AG09319 (cell line): ENCODE measurements at regions not wholly inside any gene's neighbourhood (a gene's known extent, or its start where the extent isn't known, plus 50 kb on each side); places are given as distances from the start of the nearest gene placed in this dataset.

Experiments
- DNase-seq: peaks from one replicate; pipeline ENCODE4 v3.0.0-alpha.2; 2010; ENCODE audit warnings: low read depth; ENCODE audit errors: extremely low read depth
- TF ChIP-seq, protein P1 (sequence below): IDR thresholded peaks from 2 replicates; pipeline ENCODE4 v1.5.1; 2011; ENCODE audit warnings: low read depth, mild to moderate bottlenecking, inconsistent platforms, low read length, moderate library complexity

DNA sequence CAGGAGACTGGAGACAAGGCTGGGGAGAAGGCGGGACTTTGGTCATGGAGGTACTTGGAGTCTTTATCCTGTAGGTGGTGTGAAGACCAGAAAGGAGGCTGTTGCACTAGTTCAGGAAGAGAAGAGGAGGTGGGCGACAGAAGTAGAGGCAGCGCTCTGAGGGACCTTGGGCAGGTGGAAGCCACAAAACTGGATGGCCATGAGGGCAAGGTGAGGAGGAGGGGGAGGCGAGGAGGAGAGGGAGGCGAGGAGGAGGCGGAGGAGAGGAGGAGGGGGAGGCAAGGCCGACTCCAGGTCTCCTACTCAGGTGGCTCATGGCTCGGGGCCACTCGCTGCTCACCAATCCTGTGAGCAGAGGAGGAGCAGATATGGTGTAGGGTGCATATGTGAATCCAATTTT is 125.6 kb downstream of the RPLP1 start:
- TF ChIP-seq, protein P1, sequence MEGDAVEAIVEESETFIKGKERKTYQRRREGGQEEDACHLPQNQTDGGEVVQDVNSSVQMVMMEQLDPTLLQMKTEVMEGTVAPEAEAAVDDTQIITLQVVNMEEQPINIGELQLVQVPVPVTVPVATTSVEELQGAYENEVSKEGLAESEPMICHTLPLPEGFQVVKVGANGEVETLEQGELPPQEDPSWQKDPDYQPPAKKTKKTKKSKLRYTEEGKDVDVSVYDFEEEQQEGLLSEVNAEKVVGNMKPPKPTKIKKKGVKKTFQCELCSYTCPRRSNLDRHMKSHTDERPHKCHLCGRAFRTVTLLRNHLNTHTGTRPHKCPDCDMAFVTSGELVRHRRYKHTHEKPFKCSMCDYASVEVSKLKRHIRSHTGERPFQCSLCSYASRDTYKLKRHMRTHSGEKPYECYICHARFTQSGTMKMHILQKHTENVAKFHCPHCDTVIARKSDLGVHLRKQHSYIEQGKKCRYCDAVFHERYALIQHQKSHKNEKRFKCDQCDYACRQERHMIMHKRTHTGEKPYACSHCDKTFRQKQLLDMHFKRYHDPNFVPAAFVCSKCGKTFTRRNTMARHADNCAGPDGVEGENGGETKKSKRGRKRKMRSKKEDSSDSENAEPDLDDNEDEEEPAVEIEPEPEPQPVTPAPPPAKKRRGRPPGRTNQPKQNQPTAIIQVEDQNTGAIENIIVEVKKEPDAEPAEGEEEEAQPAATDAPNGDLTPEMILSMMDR, result no peak
- DNase-seq, result no peak

DNA sequence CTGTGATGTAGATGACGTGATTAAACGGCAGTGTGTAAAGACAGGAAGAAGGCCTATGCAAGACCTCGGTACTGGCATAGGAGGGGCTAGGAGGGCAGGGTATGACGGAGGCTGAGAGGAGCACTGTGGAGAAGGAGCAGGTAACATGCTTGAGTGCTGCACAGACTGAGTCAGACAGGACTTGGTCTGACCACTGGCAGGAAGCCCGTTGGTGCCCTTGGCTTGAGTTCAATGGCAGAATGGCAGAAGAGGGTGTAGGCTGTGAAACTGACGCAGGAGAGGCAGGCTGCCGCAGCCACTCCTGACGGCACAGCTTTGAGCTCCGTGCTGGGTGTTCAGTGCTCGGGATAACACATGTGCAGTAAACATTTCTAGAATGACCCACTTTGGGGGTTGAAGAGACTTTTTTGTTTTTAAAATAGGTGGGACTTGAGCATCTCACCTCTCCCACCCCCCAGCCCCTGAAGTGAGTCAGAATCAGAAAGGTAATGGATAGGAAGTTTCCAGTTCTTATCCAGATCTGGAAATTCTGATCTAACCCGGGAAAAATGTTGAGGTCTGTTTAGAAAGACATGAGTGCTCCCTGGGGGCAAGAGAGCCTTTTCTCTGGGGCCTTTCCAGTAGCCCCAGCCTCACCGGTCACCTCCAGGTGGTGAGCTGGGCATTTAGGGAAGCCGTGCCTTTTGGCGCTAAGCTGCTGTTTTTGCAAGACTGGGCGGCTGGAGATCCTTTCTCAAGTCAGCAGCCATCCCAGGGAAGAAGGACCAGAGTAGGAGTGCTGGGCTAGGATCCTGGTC is 126.4 kb downstream of the RPLP1 start:
- TF ChIP-seq, protein P1, result no peak
- no peak for DNase-seq

DNA sequence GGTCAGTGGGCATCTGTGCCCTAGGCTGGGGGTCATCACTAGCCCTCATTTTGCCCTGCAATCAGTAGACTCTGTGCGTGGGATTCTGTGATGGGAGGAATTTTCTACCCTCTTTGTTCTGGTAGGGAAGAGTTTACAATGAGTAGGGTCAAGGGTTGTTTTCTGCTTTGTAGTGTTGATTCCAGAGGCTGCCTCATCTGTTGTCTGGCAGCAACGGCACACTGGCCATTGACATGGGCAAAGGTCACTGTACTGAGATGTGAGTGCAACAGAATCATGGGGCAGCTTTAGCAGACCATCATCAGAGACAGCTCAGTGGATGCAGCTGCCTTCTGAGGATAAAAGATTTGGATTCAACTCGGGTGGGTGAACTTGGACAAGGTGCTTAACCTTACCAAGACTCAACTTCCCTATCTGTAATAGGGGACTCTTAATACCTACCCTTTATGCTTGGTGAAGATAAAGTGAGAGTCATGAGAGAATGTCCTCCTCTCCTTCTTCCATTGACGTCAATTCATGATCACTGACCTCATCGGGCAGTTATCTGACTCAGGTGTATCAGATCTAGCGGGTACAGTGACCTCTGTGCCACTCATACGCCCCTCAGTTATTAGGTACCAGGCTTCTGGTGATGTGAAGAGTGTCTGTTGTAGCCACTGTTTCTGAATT is 127.5 kb downstream of the RPLP1 start:
- TF ChIP-seq, protein P1, result no peak
- DNase-seq, result no peak

DNA sequence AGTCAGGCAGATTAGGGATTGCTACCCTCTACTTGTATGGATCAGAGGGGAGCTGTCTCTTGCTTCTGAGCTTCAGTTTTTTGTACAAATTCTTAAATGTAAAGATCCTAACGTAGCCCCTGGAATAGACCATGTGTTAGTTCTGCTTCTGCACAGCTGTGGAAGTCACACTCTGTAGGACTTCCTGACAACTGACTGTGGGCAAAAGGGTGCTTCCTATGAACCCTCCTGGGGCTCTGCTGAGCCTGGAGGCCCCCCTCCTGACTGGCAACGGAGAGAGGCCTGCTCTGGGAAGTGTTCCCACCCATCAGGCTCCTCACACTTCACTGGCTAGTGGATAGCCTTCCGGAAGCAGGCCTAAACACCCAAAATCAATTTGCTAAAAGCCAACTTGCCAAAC is 131.0 kb downstream of the RPLP1 start:
- no peak for DNase-seq
- TF ChIP-seq, protein P1, result no peak

DNA sequence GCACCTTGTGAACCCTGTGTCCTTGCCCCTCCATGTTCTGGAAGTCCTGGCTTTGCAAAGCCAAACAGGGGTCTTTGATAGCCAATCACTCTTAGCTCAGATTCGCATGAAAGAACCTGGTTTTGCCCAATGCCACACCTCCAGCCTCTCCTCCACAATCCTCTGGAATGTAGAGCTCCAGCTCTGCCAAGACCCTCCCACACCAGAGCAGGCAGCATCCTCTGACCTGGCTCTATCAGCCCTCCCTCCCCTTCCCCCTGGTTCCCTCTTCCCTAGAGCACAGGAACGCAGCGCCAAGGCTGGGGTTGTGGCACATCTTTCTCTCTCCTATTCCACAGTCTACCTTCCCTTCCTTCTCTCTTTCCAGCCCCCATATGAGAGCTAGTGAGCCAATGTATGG is 133.3 kb downstream of the RPLP1 start:
- DNase-seq, result no peak
- TF ChIP-seq, protein P1, result no peak

DNA sequence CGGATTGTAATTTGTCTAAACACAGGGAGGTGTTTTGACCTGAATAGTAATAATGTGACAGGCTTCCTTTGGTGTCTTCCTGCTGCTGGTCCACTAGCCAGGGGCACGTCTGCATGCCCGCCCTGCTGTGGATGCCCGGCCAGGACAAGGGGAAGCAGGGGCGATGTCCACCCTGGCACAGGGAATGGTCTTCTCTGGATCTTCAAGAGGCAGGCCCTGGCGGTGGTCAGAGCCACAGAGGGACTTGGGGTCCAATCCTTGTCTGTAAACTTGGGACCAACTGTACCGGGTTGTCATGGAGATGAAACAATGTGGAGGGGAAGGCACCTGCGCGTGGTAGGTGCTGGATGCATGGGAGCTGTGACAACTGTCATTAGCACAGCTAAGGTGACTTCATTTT is 134.1 kb downstream of the RPLP1 start:
- TF ChIP-seq, protein P1, result no peak

DNA sequence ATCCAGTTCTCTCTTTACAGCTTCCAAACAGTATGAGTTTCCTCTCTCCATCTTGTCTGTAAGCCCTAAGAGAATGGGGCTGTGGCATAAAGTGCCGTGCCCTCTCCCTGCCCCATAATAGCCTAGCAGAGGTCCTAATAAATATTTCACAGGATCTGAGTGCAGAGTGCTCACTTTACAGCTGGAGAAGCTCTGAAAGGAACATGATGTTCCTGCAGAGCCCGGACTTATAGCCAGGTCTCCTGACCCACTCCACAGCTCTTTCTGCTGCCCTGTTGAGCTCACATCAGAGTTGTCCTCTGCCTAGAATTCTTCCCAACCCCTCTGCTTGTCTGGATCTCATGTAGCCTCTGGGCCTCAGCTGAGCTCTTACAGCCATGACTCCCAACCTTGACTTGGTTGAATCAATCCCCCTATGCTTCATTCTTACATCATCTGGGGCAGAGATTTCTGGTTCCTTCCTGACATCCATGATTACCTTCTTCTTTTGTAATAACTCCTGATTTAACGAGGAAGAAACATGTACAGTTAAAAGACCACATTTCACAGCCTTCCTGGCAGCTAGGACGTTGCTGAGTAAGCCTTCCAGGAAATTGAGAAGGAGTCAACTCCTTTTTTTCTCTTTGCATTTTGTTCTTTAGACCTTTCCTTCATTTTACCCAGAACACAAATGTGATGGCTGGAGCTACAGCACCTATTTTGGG is 135.3 kb downstream of the RPLP1 start:
- no peak for DNase-seq
- TF ChIP-seq, protein P1, result no peak

More for the DNA sequence above, 134.1 kb downstream of the RPLP1 start:
- no peak for DNase-seq
